Stomach (tissue), 8 donors: ENCODE measurements at regions not wholly inside any gene's neighbourhood (a gene's known extent, or its start where the extent isn't known, plus 50 kb on each side); places are given as distances from the start of the nearest gene placed in this dataset.

ENCODE experiments used
- DNase-seq, 2 donors: peaks; one replicate each; pipeline versions ENCODE4 v3.0.0 to v3.0.0-alpha.2; 2013 to 2019
- H3K27ac ChIP-seq, 5 donors: fragments of 200-600 bp in 4 of 5; sonication (generic) in 4 of 5; one replicate each; pipeline ENCODE4 v1.5.1; 2013 to 2019; ENCODE audit warnings: mild to moderate bottlenecking in 1 of 5, moderate library complexity in 1 of 5
- H3K27me3 ChIP-seq, 3 donors: fragments of 200-600 bp; sonication (generic); one replicate each; pipeline ENCODE4 v1.5.1; 2017 to 2019; ENCODE audit warnings: mixed run types in 1 of 3
- H3K36me3 ChIP-seq, 4 donors: fragments of 200-600 bp; sonication (generic); 1 replicate in 3 of 4; 2 replicates in 1 of 4; pipeline ENCODE4 v1.5.1; 2016 to 2019
- H3K4me1 ChIP-seq, 4 donors: fragments of 200-600 bp; sonication (generic); one replicate each; pipeline ENCODE4 v1.5.1; 2016 to 2019
- H3K4me3 ChIP-seq, 4 donors: fragments of 200-600 bp; sonication (generic) in 3 of 4; one replicate each; pipeline ENCODE4 v1.5.1; 2016 to 2019; ENCODE audit warnings: mild to moderate bottlenecking in 1 of 4
- H3K9me3 ChIP-seq, 4 donors: fragments of 200-600 bp; sonication (generic); one replicate each; pipeline ENCODE4 v1.5.1; 2016 to 2019
- CTCF ChIP-seq, 7 experiments: fragments of 450-650 bp in 4 of 7; fragments of 200-600 bp in 3 of 7; sonication (generic) in 3 of 7; IDR thresholded peaks; one replicate each; pipeline ENCODE4 v1.5.1; 2016 to 2019; ENCODE audit warnings: antibody characterized with exemption in 7 of 7, control low read depth in 2 of 7, mild to moderate bottlenecking in 1 of 7
- EP300 ChIP-seq: sonication (generic); formaldehyde crosslinking; IDR thresholded peaks from one replicate; pipeline ENCODE4 v1.6.1; 2017; ENCODE audit warnings: antibody characterized with exemption
- POLR2A ChIP-seq, 4 donors: fragments of 450-650 bp; IDR thresholded peaks; one replicate each; pipeline ENCODE4 v1.6.1; 2016; ENCODE audit warnings: antibody characterized with exemption in 4 of 4, control low read depth in 2 of 4, mild to moderate bottlenecking in 1 of 4, moderate library complexity in 1 of 4
- POLR2AphosphoS5 ChIP-seq, 3 donors: sonication (generic); formaldehyde crosslinking; IDR thresholded peaks; one replicate each; pipeline ENCODE4 v1.6.1; 2016; ENCODE audit warnings: antibody characterized with exemption in 3 of 3
- WGBS, 5 donors: extraction: QIAGEN DNeasy Blood & Tissue Kit in 3 of 5; methylation state at CpG; one replicate each; pipeline versions ENCODE4 v1.1.5 to v1.1.7; 2013 to 2018; 5-methylcytosine and 5-hydroxymethylcytosine counted together
- intact Hi-C: fragments of 100-400 bp; cut with DNase I; formaldehyde crosslinking; loops from one replicate; pipeline ENCODE4 v1.15.1; 2023; ENCODE audit warnings: low total_unique reads
- donor health status: healthy with polysubstance abuse.
- donor health status: Bipolar disorder and iron deficiency.
- donor health status: healthy.

GRCh38 chr1:95380909-95381308 is 146.9 kb downstream of the RWDD3 start:
- 49 to 59% (median 52%) methylated on average over 2 of the region's 2 CpGs for WGBS, 5 donors
- Histone ChIP-seq H3K4me1 (no peaks in the 10 kb centered on the region), H3K4me3 (no peak overlapping the region), H3K27me3 (no peaks in the 10 kb centered on the region), H3K9me3 (no peaks in the 10 kb centered on the region), H3K27ac (no peak overlapping the region), H3K36me3 (no peaks in the 10 kb centered on the region)
- DNase-seq = no peak
- TF ChIP-seq POLR2A (IDR thresholded peaks at IDR 0.05) = no peak
- no peak for TF ChIP-seq POLR2AphosphoS5 (IDR thresholded peaks at IDR 0.05)
- TF ChIP-seq EP300 = no peak
- no peak for TF ChIP-seq CTCF (IDR thresholded peaks at IDR 0.05)
- intact Hi-C loops = no loop called here

- Histone ChIP-seq H3K27ac (no peak overlapping the region), H3K36me3 (no peaks in the 10 kb centered on the region), H3K4me3 (no peak overlapping the region), H3K9me3 (no peaks in the 10 kb centered on the region), H3K4me1 (no peaks in the 10 kb centered on the region), H3K27me3 (no peaks in the 10 kb centered on the region)
- WGBS, 5 donors = 61 to 75% (median 70%) methylated on average over 4 of the region's 4 CpGs
- no peak for DNase-seq
- TF ChIP-seq CTCF (IDR thresholded peaks at IDR 0.05) = no peak
- no peak for TF ChIP-seq EP300
- no peak for TF ChIP-seq POLR2AphosphoS5 (IDR thresholded peaks at IDR 0.05)
- TF ChIP-seq POLR2A (IDR thresholded peaks at IDR 0.05) = no peak
- intact Hi-C loops = no loop called here
Measured at GRCh38 chr1:95382000-95382786, 148.2 kb downstream of the RWDD3 start.

- H3K36me3 ChIP-seq = no peaks in the 10 kb centered on the region
- no peaks in the 10 kb centered on the region for H3K9me3 ChIP-seq
- H3K27ac ChIP-seq = no peak overlapping the region
- intact Hi-C loops = no loop called here
- no peak for DNase-seq
- H3K4me3 ChIP-seq = no peak overlapping the region
- no peaks in the 10 kb centered on the region for H3K4me1 ChIP-seq
- 69 to 81% (median 75%) methylated on average over 5 of the region's 5 CpGs for WGBS, 5 donors
- H3K27me3 ChIP-seq = no peaks in the 10 kb centered on the region
- TF ChIP-seq CTCF (IDR thresholded peaks at IDR 0.05) (no peak), POLR2A (IDR thresholded peaks at IDR 0.05) (no peak), EP300 (no peak), POLR2AphosphoS5 (IDR thresholded peaks at IDR 0.05) (no peak)
Measured at GRCh38 chr1:95383111-95383510, 149.1 kb downstream of the RWDD3 start.

- 14 to 30% (median 18%) methylated on average over 3 of the region's 3 CpGs for WGBS, 5 donors
- Histone ChIP-seq H3K4me3 (no peak overlapping the region), H3K9me3 (no peaks in the 10 kb centered on the region), H3K27ac (no peak overlapping the region), H3K27me3 (no peaks in the 10 kb centered on the region), H3K36me3 (no peaks in the 10 kb centered on the region), H3K4me1 (no peaks in the 10 kb centered on the region)
- peak in 1 of 2 donors; percentile 77 for DNase-seq
- TF ChIP-seq CTCF (IDR thresholded peaks at IDR 0.05) (no peak), EP300 (no peak), POLR2A (IDR thresholded peaks at IDR 0.05) (no peak), POLR2AphosphoS5 (IDR thresholded peaks at IDR 0.05) (no peak)
- intact Hi-C loops = no loop called here
Measured at GRCh38 chr1:95384567-95384966, 150.6 kb downstream of the RWDD3 start.
